Liver (tissue), 3 donors: ENCODE measurements at regions not wholly inside any gene's neighbourhood (a gene's known extent, or its start where the extent isn't known, plus 50 kb on each side); places are given as distances from the start of the nearest gene placed in this dataset.
"Not testable (repeated sequence)": the region's sequence is repeated elsewhere in the genome, so short reads cannot be mapped to it uniquely, and the experiment has no call there.

Source experiments
- ATF3 ChIP-seq: IDR thresholded peaks from 2 replicates; pipeline ENCODE4 v1.6.1; 2016; ENCODE audit warnings: antibody characterized with exemption
- CTCF ChIP-seq: fragments of 150-350 bp; IDR thresholded peaks from 2 replicates; pipeline ENCODE4 v1.5.1; 2017; ENCODE audit warnings: improper control_type of control experiment, low read depth, low read length; ENCODE audit not compliant: missing input control
- EGR1 ChIP-seq, 2 donors: IDR thresholded peaks; 2 replicates each; pipeline ENCODE4 v1.6.1; 2016 to 2018; ENCODE audit warnings: antibody characterized with exemption in 2 of 2, low read depth in 2 of 2
- HNF4A ChIP-seq, 2 donors: conservative IDR thresholded peaks; 2 replicates each; pipeline ENCODE4 v1.6.1; 2016; ENCODE audit warnings: antibody characterized with exemption in 2 of 2, mild to moderate bottlenecking in 2 of 2
- JUND ChIP-seq, 2 donors: IDR thresholded peaks; 2 replicates each; pipeline ENCODE4 v1.6.1; 2016; ENCODE audit warnings: antibody characterized with exemption in 2 of 2
- MAX ChIP-seq: IDR thresholded peaks from 2 replicates; pipeline ENCODE4 v1.6.1; 2016; ENCODE audit warnings: antibody characterized with exemption
- RAD21 ChIP-seq, 2 donors: IDR thresholded peaks; 2 replicates each; pipeline ENCODE4 v1.6.1; 2016; ENCODE audit warnings: antibody characterized with exemption in 2 of 2, mild to moderate bottlenecking in 2 of 2
- REST ChIP-seq: IDR thresholded peaks from 2 replicates; pipeline ENCODE4 v1.6.1; 2016; ENCODE audit warnings: antibody characterized with exemption, mild to moderate bottlenecking
- RXRA ChIP-seq, 2 donors: IDR thresholded peaks; 2 replicates each; pipeline ENCODE4 v1.6.1; 2017 to 2018; ENCODE audit warnings: antibody characterized with exemption in 2 of 2, mild to moderate bottlenecking in 1 of 2
- SP1 ChIP-seq: IDR thresholded peaks from 2 replicates; pipeline ENCODE4 v1.6.1; 2018; ENCODE audit warnings: antibody characterized with exemption, mild to moderate bottlenecking
- TAF1 ChIP-seq: conservative IDR thresholded peaks from 2 replicates; pipeline ENCODE4 v1.6.1; 2016; ENCODE audit warnings: antibody characterized with exemption, mild to moderate bottlenecking
- YY1 ChIP-seq: IDR thresholded peaks from 2 replicates; pipeline ENCODE4 v1.6.1; 2016; ENCODE audit warnings: antibody characterized with exemption, mild to moderate bottlenecking
- ZBTB33 ChIP-seq: IDR thresholded peaks from 2 replicates; pipeline ENCODE4 v1.6.1; 2016; ENCODE audit warnings: antibody characterized with exemption
- donor health status: healthy.
- donor health status: healthy.

- TF ChIP-seq CTCF; YY1; TAF1; HNF4A (conservative IDR thresholded peaks at IDR 0.05); RXRA (IDR thresholded peaks at IDR 0.05); EGR1 (IDR thresholded peaks at IDR 0.05; ENCODE audit: low read depth in 2 of 2); ATF3; REST; JUND (IDR thresholded peaks at IDR 0.05); ZBTB33; SP1; MAX; RAD21 (IDR thresholded peaks at IDR 0.05): not testable (repeated sequence)
Observed at GRCh38 chr13:53452263-53452808, 423.7 kb downstream of the OLFM4 start.
